HG03175 (cell line): ENCODE measurements at regions not wholly inside any gene's neighbourhood (a gene's known extent, or its start where the extent isn't known, plus 50 kb on each side); places are given as distances from the start of the nearest gene placed in this dataset.
"Not testable (repeated sequence)": the region's sequence is repeated elsewhere in the genome, so short reads cannot be mapped to it uniquely, and the experiment has no call there.

ENCODE experiments used
- ATAC-seq: cut with Tn5 transposase; IDR thresholded peaks from one replicate; pipeline ENCODE4 v1.9.1; 2021; ENCODE audit warnings: mild to moderate bottlenecking, moderate library complexity; ENCODE audit not compliant: unreplicated experiment

GRCh38 chr10:33073641-33074415 is 115.8 kb upstream of the ITGB1 start:
- no peak for ATAC-seq

GRCh38 chr10:33071857-33072256 is 113.8 kb upstream of the ITGB1 start:
- ATAC-seq: no peak

GRCh38 chr10:33070101-33070500 is 112.1 kb upstream of the ITGB1 start:
- no peak for ATAC-seq

GRCh38 chr10:33067917-33068316 is 109.9 kb upstream of the ITGB1 start:
- no peak for ATAC-seq

- no peak for ATAC-seq
Observed at GRCh38 chr10:33067481-33067880, 109.5 kb upstream of the ITGB1 start.

- no peak for ATAC-seq
Observed at GRCh38 chr10:33066558-33067236, 108.7 kb upstream of the ITGB1 start.

GRCh38 chr10:33065111-33065510 is 107.1 kb upstream of the ITGB1 start:
- no peak for ATAC-seq

- ATAC-seq: no peak
Observed at GRCh38 chr10:33064706-33065105, 106.7 kb upstream of the ITGB1 start.

GRCh38 chr10:33057620-33058019 is 99.6 kb upstream of the ITGB1 start:
- no peak for ATAC-seq

- ATAC-seq: no peak
Observed at GRCh38 chr10:33056828-33057596, 99.0 kb upstream of the ITGB1 start.

GRCh38 chr10:33055625-33056024 is 97.6 kb upstream of the ITGB1 start:
- ATAC-seq: no peak

GRCh38 chr10:33052915-33053810 is 95.1 kb upstream of the ITGB1 start:
- no peak for ATAC-seq

GRCh38 chr10:33052263-33052875 is 94.3 kb upstream of the ITGB1 start:
- ATAC-seq: no peak

GRCh38 chr10:33049963-33050920 is 92.2 kb upstream of the ITGB1 start:
- not testable (repeated sequence) for ATAC-seq

- no peak for ATAC-seq
Observed at GRCh38 chr10:33048223-33048622, 90.2 kb upstream of the ITGB1 start.

- ATAC-seq: no peak
Observed at GRCh38 chr10:33047655-33048054, 89.6 kb upstream of the ITGB1 start.

GRCh38 chr10:33046792-33047191 is 88.8 kb upstream of the ITGB1 start:
- ATAC-seq: no peak

GRCh38 chr10:33045421-33045820 is 87.4 kb upstream of the ITGB1 start:
- ATAC-seq: no peak

- no peak for ATAC-seq
Observed at GRCh38 chr10:33042565-33042964, 84.5 kb upstream of the ITGB1 start.
